HepG2 (cell line): ENCODE measurements at regions not wholly inside any gene's neighbourhood (a gene's known extent, or its start where the extent isn't known, plus 50 kb on each side); places are given as distances from the start of the nearest gene placed in this dataset.

Source experiments
- ATRX ChIP-seq: sonication (generic); formaldehyde crosslinking; IDR thresholded peaks from 2 replicates; pipeline ENCODE4 v1.4.0; 2020; ENCODE audit warnings: missing genetic modification reagents, borderline replicate concordance
- NFKB2 ChIP-seq: sonication (generic); formaldehyde crosslinking; IDR thresholded peaks from 2 replicates; pipeline ENCODE4 v1.4.0; 2020; ENCODE audit warnings: missing genetic modification reagents, borderline replicate concordance
- ZNF230 ChIP-seq: sonication (generic); formaldehyde crosslinking; IDR thresholded peaks from 2 replicates; pipeline ENCODE4 v1.4.0; 2020; ENCODE audit warnings: mild to moderate bottlenecking, missing genetic modification reagents
- TF ChIP-seq, protein P1 (sequence below): sonication (generic); formaldehyde crosslinking; IDR thresholded peaks from 2 replicates; pipeline ENCODE4 v1.8.1; 2022; ENCODE audit warnings: low read depth, mild to moderate bottlenecking, missing genetic modification reagents

DNA sequence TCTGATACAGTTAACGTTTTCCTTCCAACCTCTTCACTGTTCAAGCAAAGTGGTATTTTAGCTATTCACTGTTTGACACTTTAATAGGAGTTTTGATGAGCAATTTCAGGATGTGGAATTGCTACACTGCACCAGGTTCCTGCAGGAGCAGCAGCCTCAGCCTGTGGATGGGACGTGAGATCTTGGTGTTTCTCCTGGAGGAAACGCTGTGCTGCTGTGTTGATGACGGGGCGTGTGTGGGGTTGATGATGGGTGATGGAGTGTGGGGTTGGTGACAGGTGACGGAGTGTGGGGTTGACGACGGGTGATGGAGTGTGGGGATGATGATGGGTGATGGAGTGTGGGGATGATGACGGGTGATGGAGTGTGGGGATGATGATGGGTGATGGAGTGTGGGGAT, 98.9 kb downstream of the RTP5 start:
- TF ChIP-seq, protein P1, sequence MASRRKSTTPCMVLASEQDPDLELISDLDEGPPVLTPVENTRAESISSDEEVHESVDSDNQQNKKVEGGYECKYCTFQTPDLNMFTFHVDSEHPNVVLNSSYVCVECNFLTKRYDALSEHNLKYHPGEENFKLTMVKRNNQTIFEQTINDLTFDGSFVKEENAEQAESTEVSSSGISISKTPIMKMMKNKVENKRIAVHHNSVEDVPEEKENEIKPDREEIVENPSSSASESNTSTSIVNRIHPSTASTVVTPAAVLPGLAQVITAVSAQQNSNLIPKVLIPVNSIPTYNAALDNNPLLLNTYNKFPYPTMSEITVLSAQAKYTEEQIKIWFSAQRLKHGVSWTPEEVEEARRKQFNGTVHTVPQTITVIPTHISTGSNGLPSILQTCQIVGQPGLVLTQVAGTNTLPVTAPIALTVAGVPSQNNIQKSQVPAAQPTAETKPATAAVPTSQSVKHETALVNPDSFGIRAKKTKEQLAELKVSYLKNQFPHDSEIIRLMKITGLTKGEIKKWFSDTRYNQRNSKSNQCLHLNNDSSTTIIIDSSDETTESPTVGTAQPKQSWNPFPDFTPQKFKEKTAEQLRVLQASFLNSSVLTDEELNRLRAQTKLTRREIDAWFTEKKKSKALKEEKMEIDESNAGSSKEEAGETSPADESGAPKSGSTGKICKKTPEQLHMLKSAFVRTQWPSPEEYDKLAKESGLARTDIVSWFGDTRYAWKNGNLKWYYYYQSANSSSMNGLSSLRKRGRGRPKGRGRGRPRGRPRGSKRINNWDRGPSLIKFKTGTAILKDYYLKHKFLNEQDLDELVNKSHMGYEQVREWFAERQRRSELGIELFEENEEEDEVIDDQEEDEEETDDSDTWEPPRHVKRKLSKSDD (CRISPR knock-in tag) = no peak
- TF ChIP-seq ZNF230 = no peak
- no peak for TF ChIP-seq ATRX (CRISPR knock-in tag)
- no peak for TF ChIP-seq NFKB2 (CRISPR knock-in tag)
